HG03066 (cell line): ENCODE measurements at regions not wholly inside any gene's neighbourhood (a gene's known extent, or its start where the extent isn't known, plus 50 kb on each side); places are given as distances from the start of the nearest gene placed in this dataset.
"Not testable (repeated sequence)": the region's sequence is repeated elsewhere in the genome, so short reads cannot be mapped to it uniquely, and the experiment has no call there.

Source experiments
- ATAC-seq: cut with Tn5 transposase; IDR thresholded peaks from one replicate; pipeline ENCODE4 v1.9.1; 2021; ENCODE audit warnings: low read depth; ENCODE audit not compliant: unreplicated experiment

- no peak for ATAC-seq
Measured at GRCh38 chr16:55058576-55058975, 127.9 kb downstream of the IRX5 start.

- ATAC-seq: no peak
Measured at GRCh38 chr16:55059146-55059545, 128.5 kb downstream of the IRX5 start.

- no peak for ATAC-seq
Measured at GRCh38 chr16:55061126-55061525, 130.5 kb downstream of the IRX5 start.

GRCh38 chr16:55062442-55062841, 131.8 kb downstream of the IRX5 start:
- ATAC-seq: no peak

- ATAC-seq: no peak
Measured at GRCh38 chr16:55072976-55073375, 142.3 kb downstream of the IRX5 start.

- ATAC-seq: no peak
Measured at GRCh38 chr16:55073830-55074229, 143.2 kb downstream of the IRX5 start.

GRCh38 chr16:55075208-55075607, 144.5 kb downstream of the IRX5 start:
- ATAC-seq: not testable (repeated sequence)

GRCh38 chr16:55076053-55076452, 145.4 kb downstream of the IRX5 start:
- no peak for ATAC-seq

GRCh38 chr16:55077266-55077665, 146.6 kb downstream of the IRX5 start:
- no peak for ATAC-seq

GRCh38 chr16:55078153-55078552, 147.5 kb downstream of the IRX5 start:
- ATAC-seq: no peak

- ATAC-seq: no peak
Measured at GRCh38 chr16:55078699-55079410, 148.2 kb downstream of the IRX5 start.

GRCh38 chr16:55081622-55082590, 151.2 kb downstream of the IRX5 start:
- no peak for ATAC-seq

GRCh38 chr16:55082591-55082976, 151.9 kb downstream of the IRX5 start:
- ATAC-seq: no peak

- ATAC-seq: no peak
Measured at GRCh38 chr16:55083052-55083451, 152.4 kb downstream of the IRX5 start.

- ATAC-seq: no peak
Measured at GRCh38 chr16:55088098-55088497, 157.4 kb downstream of the IRX5 start.

GRCh38 chr16:55089600-55089999, 158.9 kb downstream of the IRX5 start:
- no peak for ATAC-seq

GRCh38 chr16:55091213-55091870, 160.7 kb downstream of the IRX5 start:
- no peak for ATAC-seq

- ATAC-seq: no peak
Measured at GRCh38 chr16:55091871-55092230, 161.2 kb downstream of the IRX5 start.

GRCh38 chr16:55100100-55100499, 169.4 kb downstream of the IRX5 start:
- ATAC-seq: no peak

- ATAC-seq: no peak
Measured at GRCh38 chr16:55101026-55101425, 170.4 kb downstream of the IRX5 start.

GRCh38 chr16:55102077-55102476, 171.4 kb downstream of the IRX5 start:
- ATAC-seq: no peak
